ENCODE measurements at regions not wholly inside any gene's neighbourhood (a gene's known extent, or its start where the extent isn't known, plus 50 kb on each side); places are given as distances from the start of the nearest gene placed in this dataset.

GRCh38 chr6:41469156-41470028 lies 76.8 kb upstream of the FOXP4 start:
- no peak for DNase-seq
- Mint-ChIP-seq H3K4me1 (peaks cover 6% of the 10 kb centered on the region), H3K27ac (no peak overlapping the region), H3K27me3 (peaks cover 83% of the 10 kb centered on the region), H3K4me3 (peak overlapping the region; percentile 68), H3K36me3 (no peaks in the 10 kb centered on the region), H3K9me3 (no peaks in the 10 kb centered on the region)

GRCh38 chr6:41470029-41470330 lies 76.2 kb upstream of the FOXP4 start:
- no peaks in the 10 kb centered on the region for H3K36me3 Mint-ChIP-seq
- H3K9me3 Mint-ChIP-seq = no peaks in the 10 kb centered on the region
- peaks cover 79% of the 10 kb centered on the region for H3K27me3 Mint-ChIP-seq
- DNase-seq = no peak
- H3K27ac Mint-ChIP-seq = no peak overlapping the region
- H3K4me3 Mint-ChIP-seq = peak overlapping the region; percentile 68
- peaks cover 6% of the 10 kb centered on the region for H3K4me1 Mint-ChIP-seq

GRCh38 chr6:41470331-41471063 lies 75.7 kb upstream of the FOXP4 start:
- H3K27me3 Mint-ChIP-seq = peaks cover 77% of the 10 kb centered on the region
- no peaks in the 10 kb centered on the region for H3K36me3 Mint-ChIP-seq
- H3K4me1 Mint-ChIP-seq = peaks cover 6% of the 10 kb centered on the region
- peak overlapping the region; percentile 68 for H3K4me3 Mint-ChIP-seq
- no peak for DNase-seq
- H3K27ac Mint-ChIP-seq = no peak overlapping the region
- H3K9me3 Mint-ChIP-seq = no peaks in the 10 kb centered on the region

GRCh38 chr6:41471064-41471895 lies 74.9 kb upstream of the FOXP4 start:
- Mint-ChIP-seq H3K27ac (no peak overlapping the region), H3K36me3 (no peaks in the 10 kb centered on the region), H3K9me3 (no peaks in the 10 kb centered on the region), H3K4me1 (peaks cover 6% of the 10 kb centered on the region), H3K4me3 (no peak overlapping the region), H3K27me3 (peaks cover 74% of the 10 kb centered on the region)
- DNase-seq = no peak

- Mint-ChIP-seq H3K36me3 (no peaks in the 10 kb centered on the region), H3K27me3 (peaks cover 66% of the 10 kb centered on the region), H3K9me3 (no peaks in the 10 kb centered on the region)
Measured at GRCh38 chr6:41474213-41474933, 71.8 kb upstream of the FOXP4 start.

GRCh38 chr6:41475164-41475563 lies 71.0 kb upstream of the FOXP4 start:
- peaks cover 58% of the 10 kb centered on the region for H3K27me3 Mint-ChIP-seq
- no peak for DNase-seq
- no peaks in the 10 kb centered on the region for H3K36me3 Mint-ChIP-seq
- H3K27ac Mint-ChIP-seq = no peak overlapping the region
- no peak overlapping the region for H3K4me3 Mint-ChIP-seq
- H3K9me3 Mint-ChIP-seq = no peaks in the 10 kb centered on the region
- H3K4me1 Mint-ChIP-seq = no peaks in the 10 kb centered on the region

More at GRCh38 chr6:41474213-41474933, 71.8 kb upstream of the FOXP4 start:
- H3K4me3 Mint-ChIP-seq = no peak overlapping the region
- peaks cover 6% of the 10 kb centered on the region for H3K4me1 Mint-ChIP-seq
- DNase-seq = no peak
- H3K27ac Mint-ChIP-seq = no peak overlapping the region

GRCh38 chr6:41475737-41476357 lies 70.3 kb upstream of the FOXP4 start:
- Mint-ChIP-seq H3K36me3 (no peaks in the 10 kb centered on the region), H3K4me3 (no peak overlapping the region), H3K27me3 (peaks cover 52% of the 10 kb centered on the region), H3K27ac (no peak overlapping the region), H3K9me3 (no peaks in the 10 kb centered on the region), H3K4me1 (no peaks in the 10 kb centered on the region)
- DNase-seq = no peak

- H3K27ac Mint-ChIP-seq = no peak overlapping the region
- no peak overlapping the region for H3K4me3 Mint-ChIP-seq
- H3K9me3 Mint-ChIP-seq = no peaks in the 10 kb centered on the region
- H3K36me3 Mint-ChIP-seq = no peaks in the 10 kb centered on the region
- H3K4me1 Mint-ChIP-seq = no peaks in the 10 kb centered on the region
- H3K27me3 Mint-ChIP-seq = peaks cover 46% of the 10 kb centered on the region
- no peak for DNase-seq
Measured at GRCh38 chr6:41476401-41476800, 69.8 kb upstream of the FOXP4 start.

- H3K4me3 Mint-ChIP-seq = no peak overlapping the region
- H3K27ac Mint-ChIP-seq = no peak overlapping the region
- peaks cover 35% of the 10 kb centered on the region for H3K27me3 Mint-ChIP-seq
- no peak for DNase-seq
- H3K4me1 Mint-ChIP-seq = peaks cover 3% of the 10 kb centered on the region
- H3K36me3 Mint-ChIP-seq = no peaks in the 10 kb centered on the region
- no peaks in the 10 kb centered on the region for H3K9me3 Mint-ChIP-seq
Measured at GRCh38 chr6:41477572-41477971, 68.6 kb upstream of the FOXP4 start.

- no peaks in the 10 kb centered on the region for H3K9me3 Mint-ChIP-seq
- H3K27ac Mint-ChIP-seq = no peak overlapping the region
- peaks cover 3% of the 10 kb centered on the region for H3K4me1 Mint-ChIP-seq
Measured at GRCh38 chr6:41483943-41484342, 62.2 kb upstream of the FOXP4 start.

GRCh38 chr6:41487860-41488432 lies 58.2 kb upstream of the FOXP4 start:
- Mint-ChIP-seq H3K27ac (no peak overlapping the region), H3K27me3 (peaks cover 18% of the 10 kb centered on the region), H3K4me3 (no peak overlapping the region), H3K36me3 (no peaks in the 10 kb centered on the region), H3K9me3 (no peaks in the 10 kb centered on the region), H3K4me1 (no peaks in the 10 kb centered on the region)
- DNase-seq = no peak

More at GRCh38 chr6:41483943-41484342, 62.2 kb upstream of the FOXP4 start:
- Mint-ChIP-seq H3K27me3 (no peaks in the 10 kb centered on the region), H3K36me3 (no peaks in the 10 kb centered on the region), H3K4me3 (no peak overlapping the region)
- DNase-seq = no peak

GRCh38 chr6:41488433-41489119 lies 57.6 kb upstream of the FOXP4 start:
- Mint-ChIP-seq H3K4me3 (no peak overlapping the region), H3K36me3 (no peaks in the 10 kb centered on the region), H3K9me3 (no peaks in the 10 kb centered on the region), H3K4me1 (no peaks in the 10 kb centered on the region), H3K27me3 (peaks cover 18% of the 10 kb centered on the region), H3K27ac (no peak overlapping the region)
- DNase-seq = no peak

- peaks cover 23% of the 10 kb centered on the region for H3K27me3 Mint-ChIP-seq
- no peak for DNase-seq
- H3K4me3 Mint-ChIP-seq = no peak overlapping the region
- H3K27ac Mint-ChIP-seq = no peak overlapping the region
- no peaks in the 10 kb centered on the region for H3K9me3 Mint-ChIP-seq
- no peaks in the 10 kb centered on the region for H3K4me1 Mint-ChIP-seq
- no peaks in the 10 kb centered on the region for H3K36me3 Mint-ChIP-seq
Measured at GRCh38 chr6:41489120-41489851, 56.9 kb upstream of the FOXP4 start.

Data from activated naive CD8-positive, alpha-beta T cell treated with anti-CD3 and anti-CD28 coated beads for 36 hours (primary cell).